Prostate gland (tissue), 2 donors: ENCODE measurements at regions not wholly inside any gene's neighbourhood (a gene's known extent, or its start where the extent isn't known, plus 50 kb on each side); places are given as distances from the start of the nearest gene placed in this dataset.

Experiments
- CTCF ChIP-seq, 4 experiments: fragments of 200-600 bp in 2 of 4; fragments of 450-650 bp in 2 of 4; sonication (generic) in 2 of 4; IDR thresholded peaks; 1 replicate in 3 of 4; 2 replicates in 1 of 4; pipeline ENCODE4 v1.5.1; 2016 to 2019; ENCODE audit warnings: antibody characterized with exemption in 4 of 4, mild to moderate bottlenecking in 2 of 4, moderate library complexity in 2 of 4
- POLR2A ChIP-seq: fragments of 450-650 bp; IDR thresholded peaks from one replicate; pipeline ENCODE4 v1.6.1; 2016; ENCODE audit warnings: antibody characterized with exemption, mild to moderate bottlenecking

GRCh38 chr10:109587366-109587765 lies 335.9 kb downstream of the XPNPEP1 start:
- no peak for TF ChIP-seq POLR2A
- TF ChIP-seq CTCF (IDR thresholded peaks at IDR 0.05) = no peak
